ENCODE measurements at regions not wholly inside any gene's neighbourhood (a gene's known extent, or its start where the extent isn't known, plus 50 kb on each side); places are given as distances from the start of the nearest gene placed in this dataset.
"Not testable (repeated sequence)": the region's sequence is repeated elsewhere in the genome, so short reads cannot be mapped to it uniquely, and the experiment has no call there.

DNA sequence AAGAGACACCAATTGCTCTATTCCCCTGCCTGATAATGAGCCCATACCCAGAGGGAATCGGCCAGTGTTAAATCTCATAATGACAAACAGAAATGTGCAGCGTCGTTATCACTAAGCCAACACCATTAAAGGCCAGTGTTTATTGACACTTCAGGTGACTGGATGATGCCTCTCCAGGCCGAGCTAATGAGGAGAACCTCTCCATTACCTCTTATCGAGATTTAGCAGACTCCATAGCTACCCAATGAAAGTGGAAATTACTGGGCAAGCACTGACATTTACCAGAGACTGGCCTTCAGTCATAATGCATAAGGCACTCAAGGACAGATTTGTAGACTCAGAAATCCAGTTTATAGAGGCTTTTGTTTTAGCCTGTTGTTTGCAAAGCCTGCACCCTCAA lies 669.5 kb downstream of the MAFB start:
- DNase-seq = peak; percentile 93

DNA sequence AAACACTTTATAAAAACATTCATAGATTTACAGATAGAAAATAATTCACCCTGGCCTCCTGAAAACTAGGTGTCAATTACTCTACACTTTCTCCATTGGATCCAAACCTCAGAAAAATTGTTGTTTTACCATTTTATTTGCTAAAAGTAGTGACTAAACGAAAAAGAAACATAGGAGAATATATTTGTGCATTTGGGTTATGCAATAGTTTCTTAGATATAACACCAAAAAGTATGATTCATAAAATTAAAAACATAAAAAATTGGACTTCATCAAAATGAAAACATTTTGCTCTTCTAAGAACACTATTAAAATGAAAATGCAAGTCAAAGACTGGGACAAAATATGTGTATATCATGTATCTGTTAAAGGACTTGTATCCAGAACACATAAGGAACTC lies 671.3 kb downstream of the MAFB start:
- DNase-seq = no peak

DNA sequence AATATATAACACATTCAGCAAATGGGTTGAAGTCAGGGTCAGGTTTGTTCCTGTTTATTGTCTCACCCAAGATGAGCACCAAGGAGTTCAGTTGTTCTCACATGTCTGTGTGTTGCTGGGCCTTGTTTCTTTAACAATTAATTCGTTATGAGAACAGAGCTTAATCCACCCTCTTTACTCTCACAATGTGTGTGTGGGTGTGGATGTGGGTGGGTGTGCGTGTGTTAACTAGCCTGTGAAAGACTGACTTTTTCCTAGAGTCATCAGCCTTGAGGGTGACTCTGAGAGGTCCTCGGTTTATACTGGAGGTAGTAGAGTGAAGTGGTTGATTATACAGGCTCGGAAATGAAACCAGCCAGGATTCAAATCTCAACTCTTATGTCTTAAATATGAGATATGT lies 672.1 kb downstream of the MAFB start:
- no peak for DNase-seq

DNA sequence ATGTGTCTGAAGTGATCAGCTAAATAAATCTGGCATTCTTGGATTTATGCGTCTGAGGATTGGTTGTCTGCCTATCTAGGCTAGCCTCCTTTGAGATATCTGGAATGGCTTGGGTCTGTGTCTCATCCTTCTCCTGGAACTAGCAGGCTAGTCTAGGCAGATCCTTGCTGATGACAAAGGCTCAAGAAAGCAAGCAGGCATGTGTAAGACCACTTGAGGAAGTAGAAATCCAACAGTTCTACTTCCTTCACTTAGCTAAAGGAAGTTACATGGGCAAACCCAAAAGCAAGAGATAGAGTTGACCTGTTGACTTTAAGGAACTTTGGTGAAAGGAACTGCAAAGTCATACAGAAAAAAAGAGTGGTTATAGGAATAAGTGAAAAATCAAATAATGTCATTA lies 672.6 kb downstream of the MAFB start:
- no peak for DNase-seq

- DNase-seq = not testable (repeated sequence)
Observed at GRCh38 chr20:40012026-40012425, 677.0 kb downstream of the MAFB start.

DNA sequence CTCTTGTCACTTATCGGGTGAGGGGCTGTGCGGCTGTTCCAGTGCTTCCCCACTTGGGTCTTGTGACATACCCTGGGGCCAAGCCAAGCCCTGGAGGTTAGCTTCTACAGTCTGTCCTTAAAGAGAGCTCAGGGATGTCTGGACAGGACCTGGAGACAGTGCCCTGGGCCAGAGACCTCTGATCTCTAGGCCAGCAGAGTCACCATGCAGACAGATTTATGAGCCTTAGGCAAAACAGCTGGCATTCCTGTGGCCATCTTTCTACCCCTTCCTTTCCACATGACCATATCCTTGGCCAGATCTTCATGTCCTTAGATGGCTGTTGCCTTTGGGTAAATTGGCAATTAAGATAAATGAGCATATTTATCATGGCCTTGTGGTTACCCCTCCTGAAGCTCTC lies 678.6 kb downstream of the MAFB start:
- DNase-seq = no peak

- DNase-seq = no peak
Observed at GRCh38 chr20:40009542-40009941, 679.5 kb downstream of the MAFB start.

DNA sequence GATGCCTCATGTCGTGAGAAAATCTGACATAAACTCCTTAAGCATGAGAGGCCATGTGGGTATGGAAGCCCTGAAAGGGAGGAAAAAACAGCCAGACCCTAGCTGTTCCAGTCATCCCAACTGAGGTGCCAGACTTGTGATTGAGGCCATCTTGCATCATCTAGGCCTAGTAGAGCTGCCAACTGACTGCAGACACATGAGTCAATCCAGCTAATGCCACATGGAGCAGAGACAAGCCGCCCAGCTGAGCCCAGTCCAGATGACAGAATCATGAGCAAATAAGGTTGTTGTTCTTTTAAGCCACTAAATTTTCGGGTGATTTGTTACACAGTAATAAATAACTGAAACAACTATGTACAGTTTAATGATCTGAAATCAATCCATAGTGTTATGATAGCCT lies 680.9 kb downstream of the MAFB start:
- DNase-seq = no peak

DNA sequence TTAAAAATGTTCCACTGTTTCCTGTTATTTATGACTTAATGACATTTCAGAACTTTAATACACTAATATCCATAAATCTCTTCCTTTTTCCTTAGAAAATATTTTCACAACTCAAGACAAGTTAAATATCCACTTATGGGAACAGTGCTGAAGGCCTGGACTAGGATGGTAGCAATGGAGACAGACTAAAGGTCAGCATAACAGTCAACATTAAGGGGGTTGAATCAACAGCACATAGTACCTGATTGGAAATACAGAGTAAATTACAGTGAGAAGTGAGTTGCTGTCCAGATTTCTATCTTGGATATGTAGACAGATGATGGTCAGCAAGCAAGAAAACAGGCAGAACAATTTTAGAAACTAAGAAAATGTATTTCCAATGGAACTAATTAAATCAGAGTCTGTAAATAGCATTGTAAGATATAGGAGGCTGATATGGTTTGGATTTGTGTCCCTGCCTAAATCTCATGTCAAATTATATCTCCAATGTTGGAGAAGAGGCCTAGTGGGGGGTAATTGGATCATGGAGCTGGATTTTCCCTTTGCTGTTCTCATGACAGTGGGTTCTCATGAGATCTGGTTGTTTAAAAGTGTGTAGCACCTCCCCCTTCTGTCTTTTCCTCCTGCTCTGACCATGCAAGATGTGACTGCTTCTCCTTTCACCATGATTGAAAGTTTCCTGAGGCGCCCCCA lies 682.7 kb downstream of the MAFB start:
- no peak for DNase-seq

DNA sequence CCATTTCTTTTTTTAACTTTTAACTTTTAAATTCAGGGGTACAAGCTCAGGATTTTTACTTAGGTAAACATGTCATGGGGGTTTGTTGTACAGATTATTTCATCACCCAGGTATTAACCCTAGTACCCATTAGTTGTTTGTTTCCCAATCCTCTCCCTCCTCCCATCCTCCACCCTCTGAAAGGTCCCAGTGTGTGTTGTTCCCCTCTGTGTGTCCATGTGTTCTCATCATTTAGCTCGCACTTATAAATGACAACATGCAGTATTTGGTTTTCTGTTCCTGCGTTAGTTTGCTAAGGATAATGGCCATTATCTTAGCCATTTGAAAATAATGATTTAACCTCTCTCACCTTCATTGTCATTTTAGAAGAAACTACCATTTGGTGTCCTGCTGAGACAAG lies 684.9 kb downstream of the MAFB start:
- not testable (repeated sequence) for DNase-seq

DNA sequence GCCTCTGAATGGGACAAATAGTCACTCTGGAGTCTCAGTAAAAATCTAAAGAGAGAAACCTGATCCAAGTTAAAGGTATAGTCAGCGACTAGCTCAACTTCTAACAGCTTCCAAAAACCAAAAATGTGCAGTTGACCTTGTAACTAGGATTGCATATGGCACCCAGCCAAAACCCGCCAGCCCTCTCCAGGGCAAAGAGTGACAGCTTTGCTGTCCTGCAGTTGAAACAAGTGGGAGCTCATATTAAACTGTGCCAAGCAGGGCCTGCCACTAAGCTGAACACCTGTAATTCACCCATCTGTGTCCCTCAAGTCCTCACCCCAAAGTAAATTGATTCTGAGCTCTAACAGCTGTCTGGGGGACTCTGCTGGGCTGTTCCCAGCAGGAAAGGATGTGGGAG lies 695.3 kb downstream of the MAFB start:
- DNase-seq = peak; percentile 87

- no peak for DNase-seq
Observed at GRCh38 chr20:39990692-39991091, 698.3 kb downstream of the MAFB start.

- no peak for DNase-seq
Observed at GRCh38 chr20:39988991-39989390, 700.0 kb downstream of the MAFB start.

DNA sequence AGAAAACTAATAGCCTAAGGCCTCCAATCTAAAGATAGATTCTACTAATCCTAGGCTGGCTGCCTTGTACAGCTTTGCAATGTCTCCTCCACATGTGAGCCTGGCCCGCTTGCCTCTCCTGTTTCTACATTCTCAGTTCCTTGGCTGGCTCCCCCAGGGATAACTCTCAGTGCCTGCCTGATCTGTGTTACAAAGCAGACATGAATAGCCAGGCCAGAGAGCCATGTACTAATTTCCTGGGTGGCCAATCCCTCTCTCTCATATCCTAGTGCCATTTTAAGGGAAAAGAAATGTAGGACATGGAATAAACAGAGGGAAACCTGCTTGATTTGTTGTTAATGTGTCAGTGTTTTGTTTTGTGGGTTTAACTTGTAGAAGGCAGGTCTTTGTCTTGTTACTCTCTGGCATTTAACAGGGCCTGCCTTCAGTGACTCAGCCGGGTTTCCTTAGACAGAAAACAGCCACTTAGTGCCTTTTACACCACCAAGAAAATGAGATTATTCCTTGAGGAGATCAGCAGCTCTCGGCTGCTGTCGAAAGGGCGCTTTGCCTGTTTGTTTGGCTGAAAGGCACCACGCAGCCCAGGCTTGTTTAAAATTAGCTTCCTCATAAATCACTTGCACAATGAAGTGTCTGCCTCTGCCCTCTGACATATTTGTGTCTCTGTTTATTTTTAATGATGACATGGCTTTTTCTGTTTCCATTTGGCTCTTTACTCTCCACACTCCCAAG lies 702.7 kb downstream of the MAFB start:
- DNase-seq = peak; percentile 24

DNA sequence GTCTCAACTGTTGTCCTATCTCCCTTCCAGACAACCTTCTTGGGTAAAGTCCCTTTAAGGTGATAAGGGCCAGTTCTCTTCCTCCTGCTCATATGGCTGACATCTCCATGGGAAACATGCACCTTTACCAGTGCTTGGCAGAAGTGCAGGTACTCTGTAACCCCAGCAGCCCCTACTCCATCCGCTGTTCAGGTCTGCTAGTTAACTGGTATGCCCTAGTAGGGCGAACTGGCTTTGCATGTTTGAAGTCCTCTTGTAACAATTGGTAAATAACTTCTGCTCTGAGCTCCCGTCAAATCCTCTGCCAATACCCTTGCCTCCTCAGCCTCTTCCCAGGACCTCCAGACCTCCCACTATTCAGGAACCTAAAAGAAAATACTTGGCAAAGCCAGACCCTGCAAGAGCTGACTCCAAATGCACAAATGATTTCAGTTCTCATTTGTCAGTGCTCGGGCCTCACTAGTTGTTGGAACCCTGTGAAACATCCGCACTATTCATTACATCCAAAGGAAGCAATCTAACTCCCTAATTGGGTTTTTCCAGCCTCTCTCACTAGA lies 703.7 kb downstream of the MAFB start:
- DNase-seq = no peak

DNA sequence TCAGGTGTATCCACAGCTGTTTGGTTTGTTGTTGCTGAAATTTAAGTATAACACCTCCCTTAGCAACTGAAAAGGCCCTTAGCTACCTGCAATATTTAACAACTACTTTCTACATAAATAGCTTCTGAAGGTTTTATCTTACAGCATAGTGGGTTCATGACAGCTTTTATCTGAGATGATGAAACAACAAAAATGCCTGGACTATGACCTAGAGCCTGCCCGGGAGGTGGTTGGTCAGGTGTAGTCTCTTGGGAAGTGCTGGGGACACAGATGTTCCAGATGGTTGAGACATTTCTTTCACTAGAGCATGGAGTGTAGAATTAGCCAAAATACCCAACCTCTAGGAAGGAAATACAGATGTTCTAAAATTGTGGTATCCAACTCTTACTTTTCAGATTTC lies 705.4 kb downstream of the MAFB start:
- DNase-seq = no peak

DNA sequence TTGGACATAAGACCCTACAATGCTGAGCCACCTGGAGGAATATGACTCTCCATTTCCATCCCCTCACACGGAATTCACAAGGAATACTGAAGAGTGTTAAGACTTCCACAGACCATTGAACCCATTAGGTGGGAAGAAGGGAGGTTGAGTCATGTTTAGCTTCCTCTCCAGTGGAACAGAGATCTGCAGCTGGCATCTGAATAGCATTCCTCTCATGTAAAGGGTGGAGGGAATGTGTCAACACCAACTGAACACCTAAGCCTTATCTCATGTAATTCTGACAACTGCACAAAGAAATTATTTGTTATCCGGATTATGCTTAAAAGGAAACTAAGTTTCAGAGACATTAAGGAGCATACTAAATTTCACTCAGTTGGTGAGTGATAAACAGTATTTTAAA lies 705.9 kb downstream of the MAFB start:
- no peak for DNase-seq

- DNase-seq = no peak
Observed at GRCh38 chr20:39974966-39975501, 714.0 kb downstream of the MAFB start.

- no peak for DNase-seq
Observed at GRCh38 chr20:39968495-39968894, 720.5 kb downstream of the MAFB start.

DNA sequence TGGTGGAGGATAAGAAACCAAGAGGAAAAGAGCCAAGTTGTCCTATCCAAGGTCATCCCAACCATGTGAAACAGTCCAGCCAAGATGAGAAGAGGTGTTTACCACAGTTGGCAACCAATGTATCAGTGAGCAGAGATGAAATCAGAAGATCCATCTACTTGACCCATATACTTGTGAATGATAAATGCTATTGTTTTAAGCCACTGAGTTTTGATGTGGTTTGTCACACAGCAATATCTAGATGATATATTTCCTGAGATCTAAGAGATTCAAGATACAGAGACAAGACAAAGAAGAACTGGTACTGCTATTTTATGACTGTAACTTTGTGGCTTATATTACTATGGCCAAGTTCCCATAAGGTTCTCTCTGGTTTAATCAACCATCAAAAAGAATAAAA lies 721.2 kb downstream of the MAFB start:
- no peak for DNase-seq

DNA sequence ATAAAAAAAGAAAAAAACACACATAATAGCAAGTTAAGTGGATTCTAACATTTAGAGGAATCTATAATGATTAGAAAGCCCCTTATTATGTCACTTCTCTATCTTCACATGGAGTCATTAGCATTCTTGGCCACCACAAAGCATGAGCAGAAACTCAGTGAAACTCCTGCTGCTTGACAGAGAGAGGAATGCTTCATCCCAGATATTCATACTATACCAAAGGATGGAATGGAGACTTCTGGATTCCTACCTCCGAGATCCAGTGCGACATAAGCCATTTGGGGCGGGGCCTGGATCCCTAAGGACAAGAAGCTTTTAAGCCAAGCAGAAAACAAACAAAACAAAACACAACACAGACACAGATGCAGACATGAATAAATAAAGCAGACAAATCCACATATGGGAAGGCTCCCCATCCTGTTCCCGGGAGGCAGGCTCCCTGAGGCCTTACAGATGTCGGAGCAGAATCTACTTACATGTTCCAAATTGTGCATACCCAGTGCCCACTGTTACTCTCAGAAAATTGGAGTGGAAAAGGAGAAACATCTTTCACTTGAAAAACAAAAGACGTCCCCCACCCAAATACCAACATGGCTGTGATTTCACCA lies 727.3 kb downstream of the MAFB start:
- DNase-seq = no peak

DNA sequence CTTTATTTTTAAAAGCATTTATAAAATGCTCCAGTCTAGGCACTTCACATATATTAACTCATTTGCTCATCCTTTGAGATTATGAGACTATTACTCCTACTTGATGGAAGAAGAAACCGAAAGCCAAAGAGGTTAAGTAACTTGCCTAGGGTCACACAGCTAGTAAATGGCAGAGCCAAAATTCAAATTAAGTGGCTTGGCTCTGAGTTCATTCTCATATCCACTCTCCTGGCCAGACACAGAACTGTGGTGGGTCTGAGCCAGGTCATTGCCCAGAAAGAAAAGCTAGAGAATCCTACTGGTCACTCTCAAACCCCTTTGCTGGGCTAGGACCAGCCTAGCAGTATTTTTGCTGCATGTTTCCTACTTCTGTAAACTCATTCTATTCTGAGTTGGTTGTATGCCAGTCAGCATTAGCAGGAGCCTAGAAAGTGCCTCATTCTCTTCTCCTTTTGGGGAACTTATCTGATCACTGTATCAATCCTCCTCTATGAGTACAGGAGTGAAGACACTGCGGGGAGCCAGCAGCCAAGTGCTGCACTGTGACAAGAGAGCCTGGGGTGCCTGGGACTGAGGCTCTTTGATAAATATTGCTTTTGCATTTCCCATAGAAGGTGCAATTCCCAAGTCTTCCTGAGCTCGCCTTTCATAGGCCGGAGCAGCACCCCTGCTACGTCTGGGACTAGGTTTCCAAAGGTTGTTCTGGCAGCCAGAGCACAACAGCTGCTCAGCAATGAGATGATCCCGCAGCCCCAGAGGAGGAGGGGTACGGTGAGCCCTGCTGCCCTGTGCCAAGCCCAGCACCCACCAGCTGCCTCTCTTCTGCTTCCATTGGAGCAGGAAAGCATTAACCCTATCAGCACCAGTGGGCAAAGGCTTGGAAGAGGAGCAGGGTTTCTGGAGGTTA lies 728.3 kb downstream of the MAFB start:
- DNase-seq = peak; percentile 86

- not testable (repeated sequence) for DNase-seq
Observed at GRCh38 chr20:39957911-39958310, 731.1 kb downstream of the MAFB start.

All from NCI-H1092 treated with DMSO at 0.1 percent for 48 hours (cell line).